ENCODE measurements at regions not wholly inside any gene's neighbourhood (a gene's known extent, or its start where the extent isn't known, plus 50 kb on each side); places are given as distances from the start of the nearest gene placed in this dataset.
A peak's percentile ranks its signal among the peaks of the same experiment; 100 is the strongest.

GRCh38 chr7:37504801-37505200 is 56.1 kb upstream of the ELMO1 start:
- no peak for DNase-seq

- no peak for DNase-seq
Observed at GRCh38 chr7:37505750-37506353, 57.2 kb upstream of the ELMO1 start.

- DNase-seq: no peak
Observed at GRCh38 chr7:37508118-37508517, 59.5 kb upstream of the ELMO1 start.

GRCh38 chr7:37510043-37510634 is 61.5 kb upstream of the ELMO1 start:
- peak; percentile 13 for DNase-seq

- no peak for DNase-seq
Observed at GRCh38 chr7:37511915-37512314, 63.3 kb upstream of the ELMO1 start.

- DNase-seq: no peak
Observed at GRCh38 chr7:37514497-37514896, 65.8 kb upstream of the ELMO1 start.

- DNase-seq: no peak
Observed at GRCh38 chr7:37516664-37517063, 68.0 kb upstream of the ELMO1 start.

GRCh38 chr7:37518266-37518665 is 69.6 kb upstream of the ELMO1 start:
- no peak for DNase-seq

- no peak for DNase-seq
Observed at GRCh38 chr7:37524056-37524455, 75.4 kb upstream of the ELMO1 start.

- DNase-seq: no peak
Observed at GRCh38 chr7:37524797-37525196, 76.1 kb upstream of the ELMO1 start.

GRCh38 chr7:37526623-37527022 is 78.0 kb upstream of the ELMO1 start:
- DNase-seq: no peak

GRCh38 chr7:37527109-37527508 is 78.4 kb upstream of the ELMO1 start:
- DNase-seq: no peak

GRCh38 chr7:37531225-37531624 is 82.6 kb upstream of the ELMO1 start:
- no peak for DNase-seq

- no peak for DNase-seq
Observed at GRCh38 chr7:37532636-37533035, 84.0 kb upstream of the ELMO1 start.

- DNase-seq: no peak
Observed at GRCh38 chr7:37534893-37535610, 86.4 kb upstream of the ELMO1 start.

GRCh38 chr7:37535841-37536240 is 87.2 kb upstream of the ELMO1 start:
- no peak for DNase-seq

- DNase-seq: no peak
Observed at GRCh38 chr7:37536706-37537105, 88.0 kb upstream of the ELMO1 start.

GRCh38 chr7:37537439-37537838 is 88.8 kb upstream of the ELMO1 start:
- DNase-seq: no peak

GRCh38 chr7:37538945-37539344 is 90.3 kb upstream of the ELMO1 start:
- no peak for DNase-seq

GRCh38 chr7:37540917-37541316 is 92.3 kb upstream of the ELMO1 start:
- DNase-seq: no peak

- no peak for DNase-seq
Observed at GRCh38 chr7:37541810-37542443, 93.3 kb upstream of the ELMO1 start.

- no peak for DNase-seq
Observed at GRCh38 chr7:37545619-37546534, 97.2 kb upstream of the ELMO1 start.

GRCh38 chr7:37546677-37547076 is 98.0 kb upstream of the ELMO1 start:
- no peak for DNase-seq

All from activated gamma-delta T cell treated with Interleukin-2 at 50 U/mL for 16 hours (primary cell).